Rectal smooth muscle tissue (tissue), 1 donor: ENCODE measurements at regions not wholly inside any gene's neighbourhood (a gene's known extent, or its start where the extent isn't known, plus 50 kb on each side); places are given as distances from the start of the nearest gene placed in this dataset.

Source experiments
- H3K27ac ChIP-seq: one replicate; pipeline ENCODE4 v1.7.0; 2013; ENCODE audit warnings: low read depth, low read length, inconsistent platforms
- H3K27me3 ChIP-seq: one replicate; pipeline ENCODE4 v1.7.0; 2013; ENCODE audit warnings: low read length; ENCODE audit not compliant: control insufficient read depth, insufficient read depth
- H3K36me3 ChIP-seq: one replicate; pipeline ENCODE4 v1.7.0; 2013; ENCODE audit warnings: low read length; ENCODE audit not compliant: control insufficient read depth, insufficient read depth
- H3K4me1 ChIP-seq: one replicate; pipeline ENCODE4 v1.7.0; 2013; ENCODE audit warnings: low read length; ENCODE audit not compliant: control insufficient read depth, insufficient read depth
- H3K4me3 ChIP-seq: one replicate; pipeline ENCODE4 v1.7.0; 2013; ENCODE audit warnings: low read length
- H3K9ac ChIP-seq: one replicate; pipeline ENCODE4 v1.7.0; 2013; ENCODE audit warnings: low read length

- no peaks in the 10 kb centered on the region for H3K27me3 ChIP-seq
- H3K4me1 ChIP-seq, result no peaks in the 10 kb centered on the region
- no peak overlapping the region for H3K4me3 ChIP-seq
- H3K36me3 ChIP-seq, result no peaks in the 10 kb centered on the region
- no peak overlapping the region for H3K9ac ChIP-seq
- no peak overlapping the region for H3K27ac ChIP-seq
Observed at GRCh38 chr7:153930696-153931095, 121.5 kb upstream of the DPP6 start.

GRCh38 chr7:153934048-153934447 lies 118.2 kb upstream of the DPP6 start:
- H3K9ac ChIP-seq, result no peak overlapping the region
- H3K4me3 ChIP-seq, result no peak overlapping the region

GRCh38 chr7:153934629-153935028 lies 117.6 kb upstream of the DPP6 start:
- Histone ChIP-seq H3K4me3 (no peak overlapping the region), H3K27ac (no peak overlapping the region)

More at GRCh38 chr7:153934048-153934447, 118.2 kb upstream of the DPP6 start:
- no peak overlapping the region for H3K27ac ChIP-seq
- H3K36me3 ChIP-seq, result no peaks in the 10 kb centered on the region
- H3K27me3 ChIP-seq, result no peaks in the 10 kb centered on the region
- no peaks in the 10 kb centered on the region for H3K4me1 ChIP-seq

GRCh38 chr7:153935095-153935494 lies 117.1 kb upstream of the DPP6 start:
- Histone ChIP-seq H3K4me3 (no peak overlapping the region), H3K27me3 (no peaks in the 10 kb centered on the region), H3K4me1 (no peaks in the 10 kb centered on the region), H3K27ac (no peak overlapping the region), H3K36me3 (no peaks in the 10 kb centered on the region), H3K9ac (no peak overlapping the region)

More at GRCh38 chr7:153934629-153935028, 117.6 kb upstream of the DPP6 start:
- no peaks in the 10 kb centered on the region for H3K36me3 ChIP-seq
- H3K4me1 ChIP-seq, result no peaks in the 10 kb centered on the region
- H3K9ac ChIP-seq, result no peak overlapping the region
- no peaks in the 10 kb centered on the region for H3K27me3 ChIP-seq

GRCh38 chr7:153938451-153938850 lies 113.7 kb upstream of the DPP6 start:
- H3K4me3 ChIP-seq, result no peak overlapping the region
- no peaks in the 10 kb centered on the region for H3K27me3 ChIP-seq
- no peaks in the 10 kb centered on the region for H3K4me1 ChIP-seq
- H3K27ac ChIP-seq, result no peak overlapping the region
- H3K36me3 ChIP-seq, result no peaks in the 10 kb centered on the region
- no peak overlapping the region for H3K9ac ChIP-seq

- Histone ChIP-seq H3K4me1 (peaks cover 3% of the 10 kb centered on the region), H3K4me3 (no peak overlapping the region), H3K27me3 (no peaks in the 10 kb centered on the region), H3K9ac (no peak overlapping the region), H3K36me3 (no peaks in the 10 kb centered on the region), H3K27ac (no peak overlapping the region)
Observed at GRCh38 chr7:153939177-153939576, 113.0 kb upstream of the DPP6 start.

GRCh38 chr7:153939654-153940053 lies 112.5 kb upstream of the DPP6 start:
- no peak overlapping the region for H3K9ac ChIP-seq

GRCh38 chr7:153941061-153941460 lies 111.1 kb upstream of the DPP6 start:
- Histone ChIP-seq H3K4me1 (peaks cover 4% of the 10 kb centered on the region), H3K27ac (no peak overlapping the region), H3K36me3 (no peaks in the 10 kb centered on the region), H3K9ac (no peak overlapping the region), H3K27me3 (no peaks in the 10 kb centered on the region), H3K4me3 (no peak overlapping the region)

More at GRCh38 chr7:153939654-153940053, 112.5 kb upstream of the DPP6 start:
- no peak overlapping the region for H3K27ac ChIP-seq
- H3K27me3 ChIP-seq, result no peaks in the 10 kb centered on the region
- H3K4me3 ChIP-seq, result no peak overlapping the region
- H3K4me1 ChIP-seq, result peaks cover 4% of the 10 kb centered on the region
- no peaks in the 10 kb centered on the region for H3K36me3 ChIP-seq

- Histone ChIP-seq H3K36me3 (no peaks in the 10 kb centered on the region), H3K27me3 (no peaks in the 10 kb centered on the region), H3K9ac (no peak overlapping the region), H3K27ac (no peak overlapping the region), H3K4me3 (no peak overlapping the region), H3K4me1 (peaks cover 4% of the 10 kb centered on the region)
Observed at GRCh38 chr7:153942036-153942435, 110.2 kb upstream of the DPP6 start.

- Histone ChIP-seq H3K27ac (no peak overlapping the region), H3K4me1 (peaks cover 4% of the 10 kb centered on the region), H3K36me3 (no peaks in the 10 kb centered on the region), H3K4me3 (no peak overlapping the region), H3K9ac (no peak overlapping the region), H3K27me3 (no peaks in the 10 kb centered on the region)
Observed at GRCh38 chr7:153943457-153943856, 108.7 kb upstream of the DPP6 start.

GRCh38 chr7:153943861-153944260 lies 108.3 kb upstream of the DPP6 start:
- Histone ChIP-seq H3K4me1 (peaks cover 4% of the 10 kb centered on the region), H3K9ac (no peak overlapping the region), H3K4me3 (no peak overlapping the region), H3K27ac (no peak overlapping the region), H3K36me3 (no peaks in the 10 kb centered on the region), H3K27me3 (no peaks in the 10 kb centered on the region)

- Histone ChIP-seq H3K27ac (no peak overlapping the region), H3K27me3 (no peaks in the 10 kb centered on the region), H3K36me3 (no peaks in the 10 kb centered on the region)
Observed at GRCh38 chr7:153948060-153948459, 104.1 kb upstream of the DPP6 start.

GRCh38 chr7:153951316-153951715 lies 100.9 kb upstream of the DPP6 start:
- H3K27ac ChIP-seq, result no peak overlapping the region
- no peaks in the 10 kb centered on the region for H3K4me1 ChIP-seq
- H3K27me3 ChIP-seq, result no peaks in the 10 kb centered on the region
- H3K36me3 ChIP-seq, result no peaks in the 10 kb centered on the region
- H3K9ac ChIP-seq, result no peak overlapping the region
- no peak overlapping the region for H3K4me3 ChIP-seq

More at GRCh38 chr7:153948060-153948459, 104.1 kb upstream of the DPP6 start:
- Histone ChIP-seq H3K4me3 (no peak overlapping the region), H3K4me1 (peaks cover 4% of the 10 kb centered on the region), H3K9ac (no peak overlapping the region)
